Panc1 (cell line): ENCODE measurements at regions not wholly inside any gene's neighbourhood (a gene's known extent, or its start where the extent isn't known, plus 50 kb on each side); places are given as distances from the start of the nearest gene placed in this dataset.

Experiments used
- ATAC-seq: fragments of 200-7000 bp; cut with Tn5 transposase; 2 replicates; pipeline ENCODE4 v1.9.1; 2020; ENCODE audit warnings: mild to moderate bottlenecking, moderate library complexity
- BruUV-seq: library from RNA; stranded (reverse); fragments of 400-500 nt; replicated peaks from 2 replicates; lab custom pipeline; 2021; lab: Mats Ljungman, UMichigan
- CTCF ChIA-PET: fragments of 300-600 bp; sonication (Branson Sonifier 250); formaldehyde crosslinking; loops from one replicate; lab custom pipeline; 2022; ENCODE audit warnings: antibody characterized with exemption; lab: Charles Lee
- POLR2A ChIA-PET: fragments of 300-600 bp; sonication (Branson Sonifier 250); formaldehyde crosslinking; loops from one replicate; lab custom pipeline; 2022; ENCODE audit warnings: antibody characterized with exemption; lab: Charles Lee
- DNase-seq: peaks from one replicate; pipeline ENCODE4 v3.0.0-alpha.2; 2010; ENCODE audit warnings: low read depth, low spot score
- H3K27ac ChIP-seq: 2 replicates; pipeline ENCODE4 v1.5.1; 2011; ENCODE audit warnings: mild to moderate bottlenecking, low read length, inconsistent platforms
- H3K27me3 ChIP-seq: fragments of 200-500 bp; sonication (Bioruptor generic); 2 replicates; pipeline ENCODE4 v1.6.0; 2014; ENCODE audit warnings: low read length, inconsistent platforms; ENCODE audit not compliant: control insufficient read depth, insufficient read depth
- H3K36me3 ChIP-seq: fragments of 200-500 bp; sonication (Bioruptor generic); 2 replicates; pipeline ENCODE4 v1.5.1; 2014; ENCODE audit warnings: inconsistent platforms, mild to moderate bottlenecking, low read length, moderate library complexity; ENCODE audit not compliant: control insufficient read depth, insufficient read depth
- H3K4me1 ChIP-seq: 2 replicates; pipeline ENCODE4 v1.5.1; 2011; ENCODE audit warnings: inconsistent platforms, mild to moderate bottlenecking, low read length, moderate library complexity; ENCODE audit not compliant: control insufficient read depth, insufficient read depth
- H3K4me3 ChIP-seq, 2 experiments: 2 replicates each; pipeline ENCODE4 v1.5.1; 2011 to 2012; ENCODE audit warnings: low read depth in 2 of 2, low read length in 2 of 2, mild to moderate bottlenecking in 2 of 2, inconsistent platforms in 1 of 2, moderate library complexity in 1 of 2
- H3K9me3 ChIP-seq: fragments of 200-500 bp; sonication (Bioruptor generic); 2 replicates; pipeline ENCODE4 v1.5.1; 2014; ENCODE audit warnings: low read depth, mild to moderate bottlenecking, inconsistent platforms, low read length, moderate library complexity; ENCODE audit not compliant: control insufficient read depth, insufficient read depth
- CTCF ChIP-seq: fragments of 450-650 bp; IDR thresholded peaks from 2 replicates; pipeline ENCODE4 v1.5.1; 2017; ENCODE audit warnings: mild to moderate bottlenecking
- POLR2AphosphoS5 ChIP-seq: IDR thresholded peaks from 2 replicates; pipeline ENCODE4 v1.6.1; 2012; ENCODE audit warnings: mild to moderate bottlenecking, low read depth, low read length, moderate library complexity
- REST ChIP-seq, 2 experiments: IDR thresholded peaks; 2 replicates each; pipeline ENCODE4 v1.6.1; 2011 to 2012; ENCODE audit warnings: low read depth in 2 of 2, control low read depth in 1 of 2, low read length in 1 of 2, mild to moderate bottlenecking in 1 of 2, moderate library complexity in 1 of 2; ENCODE audit not compliant: insufficient read depth in 1 of 2
- SIN3A ChIP-seq: IDR thresholded peaks from 2 replicates; pipeline ENCODE4 v1.6.1; 2012; ENCODE audit warnings: low read depth, mild to moderate bottlenecking, low read length, moderate library complexity, borderline replicate concordance; ENCODE audit not compliant: insufficient read depth
- TCF7L2 ChIP-seq: IDR thresholded peaks from 2 replicates; pipeline ENCODE4 v1.6.1; 2011; ENCODE audit warnings: mild to moderate bottlenecking, low read depth, low read length, inconsistent platforms
- in situ Hi-C: cut with HindIII; loops from 2 replicates; pipeline ENCODE4 v1.10.0; 2016; ENCODE audit warnings: low sequenced_read_pairs, low pct_unique_long_range_greater_than_20kb
- intact Hi-C: fragments of 100-400 bp; cut with micrococcal nuclease; formaldehyde crosslinking; loops from one replicate; pipeline ENCODE4 v1.10.0; 2022; ENCODE audit not compliant: unreplicated experiment

- peaks cover 36% of the 10 kb centered on the region for H3K4me1 ChIP-seq
- TF ChIP-seq POLR2AphosphoS5 (no peak), CTCF (no peak), TCF7L2 (no peak), REST (IDR thresholded peaks at IDR 0.05; ENCODE audit: insufficient read depth in 1 of 2, low read depth in 2 of 2, low read length in 1 of 2) (no peak)
- BruUV-seq: no TSS peak
- in situ Hi-C loops: no loop called here
- POLR2A ChIA-PET: no interaction called here
- DNase-seq (no peak), ATAC-seq (peak; percentile 29; the same call in 1 of the 2 replicates)
- no peaks in the 10 kb centered on the region for H3K27me3 ChIP-seq
- no peak overlapping the region for H3K4me3 ChIP-seq
- H3K9me3 ChIP-seq: no peaks in the 10 kb centered on the region
- H3K36me3 ChIP-seq: no peaks in the 10 kb centered on the region
- peak overlapping the region; percentile 85; the same call in 1 of the 2 replicates for H3K27ac ChIP-seq
- intact Hi-C loops: loop anchor here (5.0 kb wide), 2 partner anchors 295 to 385 kb away; no protein-coding TSS in a partner anchor
- CTCF ChIA-PET: no interaction called here
Measured at GRCh38 chr13:50527188-50527587, 316.3 kb downstream of the DLEU7 start.

GRCh38 chr13:50527612-50528509 lies 315.6 kb downstream of the DLEU7 start:
- in situ Hi-C loops: no loop called here
- ATAC-seq: no peak
- TF ChIP-seq REST (IDR thresholded peaks at IDR 0.05; ENCODE audit: insufficient read depth in 1 of 2, low read depth in 2 of 2, low read length in 1 of 2) (no peak), TCF7L2 (no peak), CTCF (no peak), POLR2AphosphoS5 (no peak), SIN3A (no peak)
- DNase-seq: no peak
- ChIA-PET POLR2A (no interaction called here), CTCF (no interaction called here)
- H3K9me3 ChIP-seq: no peaks in the 10 kb centered on the region
- H3K4me1 ChIP-seq: peaks cover 36% of the 10 kb centered on the region
- no peaks in the 10 kb centered on the region for H3K27me3 ChIP-seq
- H3K4me3 ChIP-seq: no peak overlapping the region
- H3K27ac ChIP-seq: peak overlapping the region; percentile 85
- intact Hi-C loops: loop anchor here (5.0 kb wide), 2 partner anchors 296 to 384 kb away; no protein-coding TSS in a partner anchor
- no peaks in the 10 kb centered on the region for H3K36me3 ChIP-seq
- no TSS peak for BruUV-seq
